ENCODE measurements at regions not wholly inside any gene's neighbourhood (a gene's known extent, or its start where the extent isn't known, plus 50 kb on each side); places are given as distances from the start of the nearest gene placed in this dataset.

- TF ChIP-seq BCL11A (IDR thresholded peaks at IDR 0.05; ENCODE audit: low read depth in 2 of 2, low read length in 2 of 2): no peak
These were observed 239.6 kb upstream of the SGK1 start (continued) for GRCh38 chr6:134557509-134557908.

- H3K79me2 ChIP-seq (ENCODE audit: control insufficient read depth in 1 of 2, insufficient read depth in 2 of 2, low read length in 2 of 2): no peaks in the 10 kb centered on the region
- H4K91ac ChIP-seq (replicated peaks; ENCODE audit: insufficient read length, low read length): no peak overlapping the region
- H3K9me3 ChIP-seq (ENCODE audit: insufficient read depth in 2 of 2, low read depth in 1 of 2, low read length in 1 of 2): no peaks in the 10 kb centered on the region
- no peaks in the 10 kb centered on the region for H3K23me2 ChIP-seq (ENCODE audit: low read depth, low read length)
- no peaks in the 10 kb centered on the region for H3K79me1 ChIP-seq (ENCODE audit: low read depth, low read length)
- H3K14ac ChIP-seq (ENCODE audit: insufficient read length): no peak overlapping the region
- no peak overlapping the region for H2BK5ac ChIP-seq (ENCODE audit: low read depth, low read length)
- no peak overlapping the region for H3K56ac ChIP-seq (replicated peaks; ENCODE audit: insufficient read length, low read depth, low read length)
- POLR2A ChIA-PET (ENCODE audit: partially characterized antibody): no interaction called here
- no peak overlapping the region for H3K18ac ChIP-seq (ENCODE audit: extremely low read depth, low read length)
- H3K4ac ChIP-seq (replicated peaks; ENCODE audit: insufficient read length, low read depth, low read length): no peak overlapping the region
- no peaks in the 10 kb centered on the region for H3K27me3 ChIP-seq (replicated peaks in 1 of 4; ENCODE audit: control insufficient read depth in 3 of 4, extremely low read depth in 1 of 4, insufficient read depth in 3 of 4, low read length in 3 of 4)
- no peak overlapping the region for H2BK120ac ChIP-seq (replicated peaks; ENCODE audit: low read depth, low read length)
- H4K20me1 ChIP-seq (replicated peaks in 1 of 2; ENCODE audit: control insufficient read depth in 1 of 2, insufficient read depth in 2 of 2, low read length in 2 of 2): no peaks in the 10 kb centered on the region
- H2BK15ac ChIP-seq (ENCODE audit: low read length): no peak overlapping the region
- CTCF ChIA-PET (ENCODE audit: partially characterized antibody): interaction anchor here (1.0 to 1.6 kb wide), 2 partner anchors 38 to 85 kb away, joined by 3 to 5 read pairs; no protein-coding TSS in a partner anchor
- H3K4me2 ChIP-seq (ENCODE audit: insufficient read depth in 1 of 2, low read depth in 2 of 2, low read length in 2 of 2): no peak overlapping the region
- H4K8ac ChIP-seq (ENCODE audit: extremely low read depth, insufficient read depth, low read length): no peak overlapping the region
- no peak overlapping the region for H4K5ac ChIP-seq (ENCODE audit: insufficient read length, low read depth, low read length)
- no peak overlapping the region for H2AK5ac ChIP-seq (ENCODE audit: low read depth, low read length)
- no peak for FAIRE-seq
- no peak overlapping the region for H2BK20ac ChIP-seq (ENCODE audit: low read length)
- no peak for DNase-seq (ENCODE audit: low read depth in 1 of 2, low spot score in 2 of 2)
- no peak overlapping the region for H3K4me3 ChIP-seq (ENCODE audit: extremely low read depth in 1 of 4, insufficient read depth in 2 of 4, low read depth in 3 of 4, low read length in 4 of 4)
- H3K23ac ChIP-seq (ENCODE audit: insufficient read length): no peak overlapping the region
- H3K9ac ChIP-seq (replicated peaks in 1 of 4; ENCODE audit: extremely low read depth in 1 of 4, low read depth in 3 of 4, low read length in 3 of 4): no peak overlapping the region
- WGBS, 2 experiments (ENCODE audit: extremely low coverage in 1 of 2, insufficient coverage in 1 of 2, insufficient read length in 1 of 2, insufficient replicate concordance in 2 of 2, low coverage in 1 of 2, low lambda C conversion rate in 2 of 2, missing lambda C conversion rate in 1 of 2): 93% methylated on average over 1 of the region's 1 CpG; no CpG with 5 or more reads in 1 of the 2 experiments
- H2AFZ ChIP-seq (ENCODE audit: low read length): no peak overlapping the region
- H3K4me1 ChIP-seq (replicated peaks in 1 of 4; ENCODE audit: control insufficient read depth in 3 of 4, insufficient read depth in 4 of 4, low read length in 3 of 4): no peaks in the 10 kb centered on the region
- no peak overlapping the region for H3K27ac ChIP-seq (ENCODE audit: low read depth, low read length)
- no peaks in the 10 kb centered on the region for H3K36me3 ChIP-seq (ENCODE audit: control insufficient read depth in 2 of 4, insufficient read depth in 4 of 4, low read length in 3 of 4)
- H2BK12ac ChIP-seq (ENCODE audit: low read depth, low read length): no peak overlapping the region
- TF ChIP-seq HDAC2 (IDR thresholded peaks at IDR 0.05; ENCODE audit: borderline replicate concordance in 1 of 2, low read depth in 2 of 2, low read length in 2 of 2): no peak
- TF ChIP-seq TCF12 (IDR thresholded peaks at IDR 0.05; ENCODE audit: low read depth, low read length): no peak
- no peak for TF ChIP-seq BRCA1 (IDR thresholded peaks at IDR 0.05; ENCODE audit: low read depth, low read length)
- TF ChIP-seq SRF (IDR thresholded peaks at IDR 0.05; ENCODE audit: low read depth, low read length): no peak
- no peak for TF ChIP-seq RAD21 (IDR thresholded peaks at IDR 0.05 in 1 of 2, conservative IDR thresholded peaks at IDR 0.05 in 1 of 2; ENCODE audit: low read depth in 2 of 2, low read length in 2 of 2)
- TF ChIP-seq NRF1 (IDR thresholded peaks at IDR 0.05; ENCODE audit: low read depth, low read length): no peak
- TF ChIP-seq MAFK (IDR thresholded peaks at IDR 0.05; ENCODE audit: low read depth, low read length): no peak
- no peak for TF ChIP-seq SP2 (IDR thresholded peaks at IDR 0.05; ENCODE audit: low read length)
- no peak for TF ChIP-seq E2F6 (IDR thresholded peaks at IDR 0.05)
- no peak for TF ChIP-seq EP300 (IDR thresholded peaks at IDR 0.05; ENCODE audit: borderline replicate concordance in 1 of 2, low read depth in 2 of 2, low read length in 2 of 2)
- no peak for TF ChIP-seq YY1 (IDR thresholded peaks at IDR 0.05; ENCODE audit: low read depth, low read length)
These were observed 237.8 kb upstream of the SGK1 start for GRCh38 chr6:134555672-134556071.
